ENCODE measurements at regions not wholly inside any gene's neighbourhood (a gene's known extent, or its start where the extent isn't known, plus 50 kb on each side); places are given as distances from the start of the nearest gene placed in this dataset.

GRCh38 chr17:53046781-53047180, 775.9 kb upstream of the KIF2B start:
- intact Hi-C loops (cut with micrococcal nuclease) = no loop called here
- POLR2A ChIA-PET = no interaction called here

GRCh38 chr17:53039981-53040380, 782.7 kb upstream of the KIF2B start:
- ChIA-PET CTCF (no interaction called here), POLR2A (no interaction called here), RAD21 (ENCODE audit: low non-redundant PET in 1 of 2, low total read pairs in 2 of 2, uncharacterized antibody in 2 of 2, unreplicated experiment in 2 of 2) (no interaction called here)
- no peak overlapping the region for H3K27ac ChIP-seq (ENCODE audit: low read depth, low read length)
- peaks cover 25 to 51% of the 10 kb centered on the region in 2 experiments for H3K9me3 ChIP-seq (ENCODE audit: control insufficient read depth in 1 of 2, insufficient read depth in 1 of 2, low read depth in 1 of 2, low read length in 2 of 2)
- no peaks in the 10 kb centered on the region for H3K27me3 ChIP-seq (ENCODE audit: insufficient read depth, low read length)
- ATAC-seq (no peak), DNase-seq (ENCODE audit: low read depth, low spot score) (no peak)
- H3K4me2 ChIP-seq (ENCODE audit: low read length) = no peak overlapping the region
- intact Hi-C loops (cut with micrococcal nuclease) = no loop called here
- no peaks in the 10 kb centered on the region for H4K20me1 ChIP-seq (ENCODE audit: insufficient read depth)
- no peaks in the 10 kb centered on the region for H3K9me2 ChIP-seq (ENCODE audit: insufficient read depth)
- H3K9ac ChIP-seq (ENCODE audit: low read length) = no peak overlapping the region
- no peak overlapping the region for H3K4me3 ChIP-seq (replicated peaks in 1 of 2; ENCODE audit: low read depth in 1 of 2, low read length in 2 of 2)
- no peaks in the 10 kb centered on the region for H3K36me3 ChIP-seq (ENCODE audit: control insufficient read depth in 1 of 2, insufficient read depth in 2 of 2, low read length in 2 of 2)
- no peaks in the 10 kb centered on the region for H3K4me1 ChIP-seq (ENCODE audit: control insufficient read depth in 1 of 2, insufficient read depth in 2 of 2, low read length in 2 of 2)
- no peaks in the 10 kb centered on the region for H3K79me2 ChIP-seq (ENCODE audit: insufficient read depth, low read length)
- BruUV-seq (replicated peaks) = no TSS peak
- no peak overlapping the region for H2AFZ ChIP-seq (ENCODE audit: low read depth, low read length, poor library complexity, severe bottlenecking)
- TF ChIP-seq TCF7L2 (IDR thresholded peaks at IDR 0.05; ENCODE audit: borderline replicate concordance, extremely low read depth, insufficient read depth, insufficient read length) (no peak), SP1 (IDR thresholded peaks at IDR 0.05; ENCODE audit: low read depth) (no peak), ZFX (IDR thresholded peaks at IDR 0.05) (no peak), ZNF274 (IDR thresholded peaks at IDR 0.05; ENCODE audit: low read depth, low read length) (no peak), POLR2AphosphoS5 (IDR thresholded peaks at IDR 0.05; ENCODE audit: low read depth, low read length) (no peak), FOSL1 (IDR thresholded peaks at IDR 0.05; ENCODE audit: low read depth) (no peak), REST (IDR thresholded peaks at IDR 0.05; ENCODE audit: low read depth) (no peak), EZH2phosphoT487 (IDR thresholded peaks at IDR 0.05; ENCODE audit: borderline replicate concordance) (no peak), EGR1 (IDR thresholded peaks at IDR 0.05; ENCODE audit: low read depth) (no peak), SIN3A (IDR thresholded peaks at IDR 0.05; ENCODE audit: low read depth) (no peak), CTCF (IDR thresholded peaks at IDR 0.05 in 2 of 3, conservative IDR thresholded peaks at IDR 0.05 in 1 of 3; ENCODE audit: borderline replicate concordance in 1 of 3, insufficient read depth in 1 of 3, low read depth in 2 of 3, low read length in 2 of 3) (no peak), YY1 (IDR thresholded peaks at IDR 0.05; ENCODE audit: extremely low read depth, insufficient replicate concordance, low read depth, low read length) (no peak)

More at GRCh38 chr17:53046781-53047180, 775.9 kb upstream of the KIF2B start:
- Histone ChIP-seq H3K27ac (ENCODE audit: low read depth, low read length) (no peak overlapping the region), H3K4me1 (ENCODE audit: control insufficient read depth in 1 of 2, insufficient read depth in 2 of 2, low read length in 2 of 2) (no peaks in the 10 kb centered on the region), H3K9me2 (ENCODE audit: insufficient read depth) (no peaks in the 10 kb centered on the region), H3K36me3 (ENCODE audit: control insufficient read depth in 1 of 2, insufficient read depth in 2 of 2, low read length in 2 of 2) (no peaks in the 10 kb centered on the region), H3K4me2 (ENCODE audit: low read length) (no peak overlapping the region), H3K9me3 (ENCODE audit: control insufficient read depth in 1 of 2, insufficient read depth in 1 of 2, low read depth in 1 of 2, low read length in 2 of 2) (peaks cover 55 to 74% of the 10 kb centered on the region in 2 experiments), H2AFZ (ENCODE audit: low read depth, low read length, poor library complexity, severe bottlenecking) (no peak overlapping the region), H3K79me2 (ENCODE audit: insufficient read depth, low read length) (no peaks in the 10 kb centered on the region), H3K9ac (ENCODE audit: low read length) (no peak overlapping the region), H3K4me3 (replicated peaks in 1 of 2; ENCODE audit: low read depth in 1 of 2, low read length in 2 of 2) (no peak overlapping the region), H4K20me1 (ENCODE audit: insufficient read depth) (no peaks in the 10 kb centered on the region), H3K27me3 (ENCODE audit: insufficient read depth, low read length) (no peaks in the 10 kb centered on the region)
- no peak for TF ChIP-seq TCF7L2 (IDR thresholded peaks at IDR 0.05; ENCODE audit: borderline replicate concordance, extremely low read depth, insufficient read depth, insufficient read length)
- TF ChIP-seq SIN3A (IDR thresholded peaks at IDR 0.05; ENCODE audit: low read depth) = no peak
- TF ChIP-seq ZFX (IDR thresholded peaks at IDR 0.05) = no peak
- no peak for TF ChIP-seq JUND (IDR thresholded peaks at IDR 0.05)
- no peak for TF ChIP-seq EGR1 (IDR thresholded peaks at IDR 0.05; ENCODE audit: low read depth)
- TF ChIP-seq CBX3 (IDR thresholded peaks at IDR 0.05; ENCODE audit: low read depth) = no peak
- ChIA-PET RAD21 (ENCODE audit: low non-redundant PET in 1 of 2, low total read pairs in 2 of 2, uncharacterized antibody in 2 of 2, unreplicated experiment in 2 of 2) (no interaction called here), CTCF (no interaction called here)
- no peak for DNase-seq (ENCODE audit: low read depth, low spot score)
- no peak for ATAC-seq
- no TSS peak for BruUV-seq (replicated peaks)

Data from HCT116 (cell line).